ENCODE measurements at regions not wholly inside any gene's neighbourhood (a gene's known extent, or its start where the extent isn't known, plus 50 kb on each side); places are given as distances from the start of the nearest gene placed in this dataset. TPM values are rescaled to one million over a fixed set of nuclear protein-coding genes. Genes with fewer than 3 reads are reported as not detected.
"Not testable (repeated sequence)": the region's sequence is repeated elsewhere in the genome, so short reads cannot be mapped to it uniquely, and the experiment has no call there.

DNA sequence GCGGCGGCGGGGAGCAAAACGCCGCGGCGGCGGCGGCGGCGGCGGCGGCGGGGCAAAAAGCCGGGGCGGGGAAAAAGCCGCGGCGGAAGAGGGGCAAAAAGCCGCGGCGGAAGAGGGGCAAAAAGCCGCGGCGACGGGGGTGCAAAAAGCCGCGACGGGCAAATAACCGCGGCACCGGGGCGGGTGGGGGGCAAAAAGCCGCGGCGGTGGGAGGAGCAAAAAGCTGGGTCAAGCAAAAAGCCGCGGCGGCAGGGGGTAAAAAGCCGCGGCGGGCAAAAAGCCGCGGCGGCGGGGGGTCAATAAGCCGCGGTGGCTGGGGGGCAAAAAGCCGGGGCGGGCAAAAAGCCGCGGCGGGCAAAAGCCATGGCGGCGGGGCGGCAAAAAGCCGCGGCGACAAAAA is 1633.2 kb downstream of the RPIA start:
- DNase-seq (ENCODE audit: low spot score in 2 of 2); FAIRE-seq: not testable (repeated sequence)

DNA sequence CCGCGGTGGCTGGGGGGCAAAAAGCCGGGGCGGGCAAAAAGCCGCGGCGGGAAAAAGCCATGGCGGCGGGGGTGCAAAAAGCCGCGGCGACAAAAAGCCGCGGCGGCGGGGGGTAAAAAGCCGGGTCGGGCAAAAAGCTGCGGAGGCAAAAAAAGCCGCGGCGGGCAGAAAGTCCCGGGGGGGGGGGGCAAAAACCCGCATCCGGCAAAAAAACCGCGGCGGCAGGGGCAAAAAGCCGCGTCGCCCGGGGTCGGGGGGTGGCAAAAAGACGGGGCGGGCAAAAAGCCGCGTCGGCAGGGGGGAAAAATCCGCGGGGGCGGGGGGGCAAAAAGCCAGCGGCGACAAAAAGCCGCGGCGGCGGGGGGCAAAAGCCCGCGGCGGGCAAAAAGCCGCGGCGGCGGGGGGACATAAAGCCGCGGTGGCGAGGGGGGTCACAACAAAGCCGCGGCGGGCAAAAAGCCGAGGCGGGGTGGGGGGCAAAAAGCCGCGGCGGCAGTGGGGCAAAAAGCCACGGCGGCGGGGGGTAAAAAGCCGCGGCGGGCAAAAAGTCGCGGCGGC is 1634.4 kb downstream of the RPIA start:
- DNase-seq (ENCODE audit: low spot score in 2 of 2); FAIRE-seq: not testable (repeated sequence)

- FAIRE-seq; DNase-seq (ENCODE audit: low spot score in 2 of 2): not testable (repeated sequence)
Observed at GRCh38 chr2:90355546-90355945, 1664.1 kb downstream of the RPIA start.

DNA sequence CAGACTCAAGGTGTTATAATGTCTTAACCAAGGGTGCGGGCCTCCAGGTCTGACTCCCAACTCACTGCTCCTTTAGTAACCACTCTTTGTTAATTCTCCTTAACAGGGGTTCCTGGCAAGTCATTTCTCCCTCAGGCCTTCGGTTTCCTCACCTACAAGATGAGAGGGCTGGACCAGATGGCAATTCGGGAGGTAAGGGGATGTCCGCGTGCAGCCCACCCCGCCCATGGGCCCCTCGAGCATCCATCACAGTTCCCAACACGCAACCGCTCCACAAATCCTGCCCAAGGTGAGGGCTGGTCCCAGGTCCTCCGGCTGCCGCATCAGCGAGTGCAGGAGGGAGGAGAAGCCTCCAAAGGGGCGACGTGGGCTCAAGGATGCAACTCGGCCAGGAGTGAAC is 1667.9 kb downstream of the RPIA start:
- not testable (repeated sequence) for DNase-seq (ENCODE audit: low spot score in 2 of 2); FAIRE-seq

- not testable (repeated sequence) for DNase-seq (ENCODE audit: low spot score in 2 of 2); FAIRE-seq
Observed at GRCh38 chr2:90359887-90360730, 1668.6 kb downstream of the RPIA start.

- FAIRE-seq; DNase-seq (ENCODE audit: low spot score in 2 of 2): not testable (repeated sequence)
Observed at GRCh38 chr2:90360731-90361035, 1669.2 kb downstream of the RPIA start.

Small RNA genes in the stretch of these regions (small RNA-seq; reads per million reads assigned to genes)
- not detected for gene AC233263.1
- not detected for gene AC233263.2
- gene IGKV1D-35: not detected
- not detected for gene IGKV2D-19
- gene IGKV2D-36: not detected
- gene IGKV2D-38: not detected
- gene IGKV3D-25: not detected
